ENCODE measurements at regions not wholly inside any gene's neighbourhood (a gene's known extent, or its start where the extent isn't known, plus 50 kb on each side); places are given as distances from the start of the nearest gene placed in this dataset.
A peak's percentile ranks its signal among the peaks of the same experiment; 100 is the strongest.
"Not testable (repeated sequence)": the region's sequence is repeated elsewhere in the genome, so short reads cannot be mapped to it uniquely, and the experiment has no call there.

DNA sequence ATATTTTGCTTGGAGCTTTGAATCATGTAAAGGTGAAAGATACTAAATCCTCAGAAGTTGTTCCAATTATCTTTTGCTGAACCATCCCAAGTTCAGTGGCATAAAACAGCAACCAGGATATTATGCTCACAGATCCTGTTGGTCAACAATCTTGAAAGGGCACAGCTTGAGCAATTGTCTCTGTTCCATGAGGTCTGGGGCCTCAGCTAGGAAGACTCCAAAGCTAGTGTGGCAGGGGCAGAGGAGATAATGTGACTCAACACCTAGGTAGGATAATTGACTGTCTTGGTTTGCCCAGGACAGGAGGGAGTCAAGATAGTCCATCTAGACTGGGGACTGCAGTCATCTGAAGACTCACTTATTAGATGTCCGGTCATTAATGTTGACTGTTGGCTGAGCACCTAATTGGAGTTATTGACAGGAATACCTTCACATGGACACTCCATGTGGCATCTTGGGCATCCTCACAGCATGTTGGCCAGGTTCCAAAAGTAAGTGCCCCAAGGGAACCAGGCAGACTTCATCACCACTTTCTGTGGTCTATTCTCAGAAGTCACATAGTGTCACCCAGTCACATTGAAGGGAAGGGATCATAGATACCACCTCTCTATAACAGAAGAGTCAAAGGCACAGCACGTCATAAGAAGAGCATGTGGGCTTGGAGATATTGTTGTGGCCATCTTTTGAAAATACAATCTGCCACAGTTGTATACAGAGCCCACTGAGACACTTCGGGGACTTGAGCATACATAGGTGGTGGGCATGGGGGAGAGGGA, 88.4 kb upstream of the GPBP1 start:
- TF ChIP-seq, protein P1, sequence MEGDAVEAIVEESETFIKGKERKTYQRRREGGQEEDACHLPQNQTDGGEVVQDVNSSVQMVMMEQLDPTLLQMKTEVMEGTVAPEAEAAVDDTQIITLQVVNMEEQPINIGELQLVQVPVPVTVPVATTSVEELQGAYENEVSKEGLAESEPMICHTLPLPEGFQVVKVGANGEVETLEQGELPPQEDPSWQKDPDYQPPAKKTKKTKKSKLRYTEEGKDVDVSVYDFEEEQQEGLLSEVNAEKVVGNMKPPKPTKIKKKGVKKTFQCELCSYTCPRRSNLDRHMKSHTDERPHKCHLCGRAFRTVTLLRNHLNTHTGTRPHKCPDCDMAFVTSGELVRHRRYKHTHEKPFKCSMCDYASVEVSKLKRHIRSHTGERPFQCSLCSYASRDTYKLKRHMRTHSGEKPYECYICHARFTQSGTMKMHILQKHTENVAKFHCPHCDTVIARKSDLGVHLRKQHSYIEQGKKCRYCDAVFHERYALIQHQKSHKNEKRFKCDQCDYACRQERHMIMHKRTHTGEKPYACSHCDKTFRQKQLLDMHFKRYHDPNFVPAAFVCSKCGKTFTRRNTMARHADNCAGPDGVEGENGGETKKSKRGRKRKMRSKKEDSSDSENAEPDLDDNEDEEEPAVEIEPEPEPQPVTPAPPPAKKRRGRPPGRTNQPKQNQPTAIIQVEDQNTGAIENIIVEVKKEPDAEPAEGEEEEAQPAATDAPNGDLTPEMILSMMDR (IDR thresholded peaks at IDR 0.05): no peak
- no peaks in the 10 kb centered on the region for H3K36me3 Mint-ChIP-seq (ENCODE audit: low read depth)
- no peak overlapping the region for H3K27ac Mint-ChIP-seq
- no peak for DNase-seq
- no peaks in the 10 kb centered on the region for H3K4me1 Mint-ChIP-seq (ENCODE audit: low read depth)
- H3K27me3 Mint-ChIP-seq (ENCODE audit: insufficient read depth): peaks cover 20% of the 10 kb centered on the region; the same call in 1 of the 2 replicates
- H3K4me3 Mint-ChIP-seq: no peak overlapping the region
- no peaks in the 10 kb centered on the region for H3K9me3 Mint-ChIP-seq

DNA sequence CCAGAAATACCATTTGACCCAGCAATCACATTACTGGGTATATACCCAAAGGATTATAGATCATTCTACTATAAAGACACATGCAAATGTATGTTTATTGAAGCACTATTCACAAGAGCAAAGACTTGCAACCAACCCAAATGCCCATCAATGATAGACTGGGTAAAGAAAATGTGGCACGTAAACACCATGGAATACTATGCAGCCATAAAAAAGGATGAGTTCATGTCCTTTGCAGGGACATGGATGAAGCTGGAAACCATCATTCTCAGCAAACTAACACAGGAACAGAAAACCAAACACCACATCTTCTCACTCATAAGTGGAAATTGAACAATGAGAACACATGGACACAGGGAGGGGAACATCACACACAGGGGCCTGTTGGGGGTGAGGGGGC, 85.9 kb upstream of the GPBP1 start:
- not testable (repeated sequence) for H3K36me3 Mint-ChIP-seq (ENCODE audit: low read depth); H3K9me3 Mint-ChIP-seq; H3K4me1 Mint-ChIP-seq (ENCODE audit: low read depth); DNase-seq; H3K27ac Mint-ChIP-seq; H3K4me3 Mint-ChIP-seq
- peaks cover 15% of the 10 kb centered on the region; the same call in 1 of the 2 replicates for H3K27me3 Mint-ChIP-seq (ENCODE audit: insufficient read depth)

DNA sequence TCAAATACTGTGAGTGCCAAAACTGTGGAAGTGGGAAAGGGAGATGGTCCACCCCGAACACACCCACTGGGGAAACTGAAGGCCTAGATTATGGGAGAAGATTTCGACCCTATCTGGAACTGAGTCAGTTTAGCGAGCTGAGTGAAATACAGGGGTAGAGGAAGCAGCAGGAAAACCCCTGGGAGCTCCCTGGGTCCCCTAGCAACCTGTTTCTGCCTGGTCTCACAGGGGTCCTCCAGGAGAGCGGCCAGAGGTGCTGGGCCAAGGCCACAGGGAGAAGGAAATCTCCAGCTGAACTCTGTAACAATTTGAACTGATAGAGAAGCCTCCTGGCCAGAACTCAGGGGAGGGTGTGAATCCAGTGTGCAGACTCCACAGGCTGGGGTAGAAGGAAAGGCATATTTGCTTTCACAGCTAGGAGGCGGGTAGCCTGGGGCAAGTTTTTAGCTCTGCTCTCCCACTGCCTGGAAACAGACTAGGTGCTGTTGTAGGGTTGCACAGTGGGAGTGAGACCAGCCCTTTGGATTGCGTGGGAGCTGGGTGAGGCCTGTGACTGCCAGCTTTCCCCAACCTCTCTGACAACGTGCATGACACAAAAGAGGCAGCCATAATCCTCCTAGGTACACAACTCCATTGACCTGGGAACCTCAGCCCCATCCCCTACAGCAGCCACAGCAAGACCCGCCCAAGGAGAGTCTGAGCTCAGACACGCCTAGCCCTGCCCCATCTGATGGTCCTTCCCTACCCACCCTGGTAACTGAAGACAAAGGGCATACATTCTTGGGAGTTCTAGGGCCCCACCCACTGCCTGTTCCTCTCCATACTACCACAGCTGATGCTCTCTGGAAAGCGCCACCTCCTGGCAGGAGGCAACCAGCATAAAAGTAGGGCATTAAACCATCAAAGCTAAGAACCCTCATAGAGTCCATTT, 78.8 kb upstream of the GPBP1 start:
- DNase-seq: peak; percentile 8
- Mint-ChIP-seq H3K36me3 (ENCODE audit: low read depth) (peaks cover 6% of the 10 kb centered on the region), H3K27ac (no peak overlapping the region), H3K27me3 (ENCODE audit: insufficient read depth) (peaks cover 14% of the 10 kb centered on the region), H3K4me3 (no peak overlapping the region), H3K9me3 (peaks cover 15% of the 10 kb centered on the region), H3K4me1 (ENCODE audit: low read depth) (no peaks in the 10 kb centered on the region)
- TF ChIP-seq, protein P1 (IDR thresholded peaks at IDR 0.05): peak; percentile 58

DNA sequence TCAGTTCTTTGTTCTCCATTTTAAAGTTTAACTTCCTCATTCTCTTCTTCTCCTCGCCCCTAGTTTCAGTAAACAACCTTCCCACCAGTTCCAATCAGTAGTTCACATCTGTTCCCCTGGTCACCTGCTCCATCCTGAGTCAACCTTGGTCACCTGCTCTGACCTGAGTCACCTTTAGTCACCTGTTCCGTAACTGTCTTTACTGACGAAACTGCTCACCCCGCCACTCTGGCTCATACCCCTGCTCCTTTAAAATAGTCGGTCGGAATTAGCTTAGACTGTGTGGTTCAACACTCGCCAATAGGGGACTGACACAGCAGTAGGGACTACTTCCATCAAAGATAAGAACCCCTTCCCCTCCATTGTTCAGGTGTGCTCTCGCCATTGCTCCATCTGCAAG, 76.3 kb upstream of the GPBP1 start:
- TF ChIP-seq, protein P1 (IDR thresholded peaks at IDR 0.05): no peak
- no peaks in the 10 kb centered on the region for H3K4me1 Mint-ChIP-seq (ENCODE audit: low read depth)
- peaks cover 15% of the 10 kb centered on the region for H3K9me3 Mint-ChIP-seq
- peaks cover 13% of the 10 kb centered on the region for H3K27me3 Mint-ChIP-seq (ENCODE audit: insufficient read depth)
- peaks cover 6% of the 10 kb centered on the region for H3K36me3 Mint-ChIP-seq (ENCODE audit: low read depth)
- DNase-seq: no peak
- H3K4me3 Mint-ChIP-seq: no peak overlapping the region
- no peak overlapping the region for H3K27ac Mint-ChIP-seq

DNA sequence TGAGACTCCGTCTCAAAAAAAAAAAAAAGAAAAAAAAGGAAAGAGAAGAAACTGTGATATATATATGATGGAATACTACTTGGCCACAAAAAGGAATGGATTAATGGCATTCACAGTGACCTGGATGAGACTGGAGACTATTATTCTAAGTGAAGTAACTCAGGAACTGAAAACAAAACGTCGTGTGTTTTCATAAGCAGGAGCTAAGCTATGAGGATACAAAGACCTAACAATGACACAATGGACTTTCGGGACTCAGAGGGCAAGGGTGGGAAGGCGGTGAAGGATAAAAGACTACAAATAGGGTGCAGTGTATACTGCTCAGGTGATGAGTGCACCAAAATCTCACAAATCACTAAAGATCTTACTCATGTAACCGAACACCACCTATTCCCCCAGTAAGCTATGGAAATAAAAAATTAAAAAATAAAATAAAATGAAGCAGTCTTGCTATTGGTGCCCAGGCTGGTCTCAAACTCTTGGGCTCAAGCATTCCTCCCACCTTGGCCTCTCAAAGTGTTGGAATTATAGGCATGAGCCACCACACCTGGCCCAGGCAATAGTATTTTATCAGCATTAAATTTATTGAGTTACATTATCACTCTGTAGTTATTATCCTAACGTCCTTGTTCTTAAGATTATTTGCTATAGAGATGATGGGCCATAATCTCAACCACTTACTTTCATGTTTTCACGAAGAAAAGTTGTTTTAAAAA, 71.5 kb upstream of the GPBP1 start:
- H3K4me1 Mint-ChIP-seq (ENCODE audit: low read depth): no peaks in the 10 kb centered on the region
- H3K27me3 Mint-ChIP-seq (ENCODE audit: insufficient read depth): peaks cover 12% of the 10 kb centered on the region
- H3K4me3 Mint-ChIP-seq: no peak overlapping the region
- no peak for DNase-seq
- TF ChIP-seq, protein P1 (IDR thresholded peaks at IDR 0.05): no peak
- H3K36me3 Mint-ChIP-seq (ENCODE audit: low read depth): peaks cover 5% of the 10 kb centered on the region
- no peak overlapping the region for H3K27ac Mint-ChIP-seq
- peaks cover 13% of the 10 kb centered on the region for H3K9me3 Mint-ChIP-seq
